Peyer's patch (tissue), 4 donors: ENCODE measurements at regions not wholly inside any gene's neighbourhood (a gene's known extent, or its start where the extent isn't known, plus 50 kb on each side); places are given as distances from the start of the nearest gene placed in this dataset.

ENCODE experiments used
- CTCF ChIP-seq, 6 experiments: fragments of 450-650 bp in 4 of 6; fragments of 200-600 bp in 2 of 6; sonication (generic) in 1 of 6; IDR thresholded peaks; one replicate each; pipeline ENCODE4 v1.5.1; 2017 to 2019; ENCODE audit warnings: antibody characterized with exemption in 6 of 6, mild to moderate bottlenecking in 3 of 6, moderate library complexity in 1 of 6
- POLR2A ChIP-seq, 2 donors: fragments of 450-650 bp; IDR thresholded peaks; one replicate each; pipeline ENCODE4 v1.5.1; 2017; ENCODE audit warnings: antibody characterized with exemption in 2 of 2, mild to moderate bottlenecking in 2 of 2, moderate library complexity in 2 of 2

DNA sequence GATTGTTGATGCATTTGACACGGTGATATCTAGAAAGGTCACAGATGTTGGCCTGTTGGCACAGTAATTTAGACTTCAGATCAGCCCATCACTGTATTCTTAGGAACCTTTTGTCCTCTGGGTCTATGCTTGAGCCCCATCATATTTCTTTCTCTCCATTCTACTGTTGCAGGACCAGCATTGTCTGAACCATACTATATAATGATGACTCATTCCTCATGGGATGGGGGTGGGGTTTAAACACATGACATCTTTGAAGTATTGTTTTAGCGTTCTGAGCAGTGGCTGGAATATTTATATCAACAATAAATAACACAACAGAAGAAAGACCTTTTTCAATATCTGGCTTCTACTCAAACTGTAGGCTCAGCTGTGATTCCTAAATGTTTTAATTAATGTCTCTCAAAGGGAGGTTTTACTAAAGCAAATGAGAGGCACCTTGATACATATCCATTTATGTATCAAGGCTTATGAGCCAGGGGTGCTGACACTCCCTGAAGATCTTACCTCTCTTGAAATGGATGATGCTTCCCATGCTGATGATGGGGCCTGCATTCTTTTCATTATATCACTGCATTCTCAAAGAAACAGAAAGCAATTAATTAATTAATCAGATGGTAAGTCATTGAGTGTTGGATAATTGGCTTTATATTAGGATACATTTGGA is 379.0 kb upstream of the GOT2 start:
- no peak for TF ChIP-seq CTCF (IDR thresholded peaks at IDR 0.05)
- TF ChIP-seq POLR2A (IDR thresholded peaks at IDR 0.05), result no peak
